ENCODE measurements at regions not wholly inside any gene's neighbourhood (a gene's known extent, or its start where the extent isn't known, plus 50 kb on each side); places are given as distances from the start of the nearest gene placed in this dataset.

DNA sequence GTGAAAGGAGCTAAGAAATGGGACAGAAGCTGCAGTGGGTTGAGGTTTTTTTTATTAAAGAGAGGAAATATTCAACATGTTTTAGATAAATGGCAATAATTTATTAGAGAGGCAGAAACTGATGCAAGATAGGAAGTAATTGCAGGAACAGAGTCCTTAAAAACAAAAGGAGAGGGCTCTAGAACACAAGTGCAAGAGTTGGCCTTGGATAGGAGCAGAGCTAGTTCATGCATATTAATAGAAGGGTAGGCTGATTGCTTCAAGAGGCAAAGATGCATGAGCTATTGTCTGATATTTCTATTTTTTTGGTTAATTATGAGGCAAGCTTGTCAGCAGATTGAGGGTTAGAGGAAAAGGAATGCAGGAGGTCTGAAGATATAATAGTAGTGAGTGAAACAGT, 91.0 kb upstream of the GPRIN3 start:
- TF ChIP-seq CTCF (IDR thresholded peaks at IDR 0.05; ENCODE audit: low read depth, low read length): no peak
- no peak for DNase-seq (ENCODE audit: extremely low read depth, low read depth)

DNA sequence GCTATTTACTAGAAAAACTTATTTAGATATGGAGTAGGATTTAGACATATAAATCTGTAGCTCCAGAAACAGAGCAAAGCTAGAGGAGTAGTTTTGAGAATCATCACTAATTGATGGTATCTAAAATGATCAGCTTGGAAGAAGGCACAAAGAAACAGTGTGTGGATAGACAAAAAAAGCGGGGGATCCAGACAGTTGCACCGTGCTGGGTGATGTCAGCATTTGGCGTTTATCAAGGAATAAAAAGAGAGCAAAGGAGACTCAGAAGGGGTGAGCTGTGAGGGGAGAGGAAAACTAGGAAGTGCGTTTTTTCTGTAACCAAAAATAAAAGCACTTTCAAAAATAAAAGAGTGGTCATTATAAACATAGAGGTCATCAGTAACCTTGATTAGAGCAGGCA, 90.5 kb upstream of the GPRIN3 start:
- TF ChIP-seq CTCF (IDR thresholded peaks at IDR 0.05; ENCODE audit: low read depth, low read length): no peak
- no peak for DNase-seq (ENCODE audit: extremely low read depth, low read depth)

DNA sequence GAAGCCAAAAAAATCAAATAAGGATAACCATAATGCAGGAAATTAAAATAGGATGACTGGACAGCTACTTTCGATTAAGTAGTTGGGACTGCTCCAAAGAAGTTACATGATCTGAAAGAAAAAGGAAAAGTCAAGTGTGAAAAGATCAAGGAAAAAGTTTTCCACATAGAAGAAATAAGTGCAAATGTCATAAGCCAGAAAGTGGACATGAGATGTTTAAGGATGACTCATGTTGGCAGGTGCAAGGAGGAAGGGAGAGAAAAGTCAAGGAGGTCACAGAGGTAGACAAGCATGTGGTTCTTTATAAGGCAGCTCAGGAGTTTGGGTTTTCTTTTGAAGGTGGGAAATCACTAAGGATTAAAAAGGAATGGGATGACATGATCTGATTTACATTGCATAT, 89.8 kb upstream of the GPRIN3 start:
- no peak for TF ChIP-seq CTCF (IDR thresholded peaks at IDR 0.05; ENCODE audit: low read depth, low read length)
- DNase-seq (ENCODE audit: extremely low read depth, low read depth): no peak

GRCh38 chr4:89382439-89382838, 74.8 kb upstream of the GPRIN3 start:
- TF ChIP-seq CTCF (IDR thresholded peaks at IDR 0.05; ENCODE audit: low read depth, low read length): no peak

GRCh38 chr4:89380980-89381379, 73.4 kb upstream of the GPRIN3 start:
- DNase-seq (ENCODE audit: extremely low read depth, low read depth): no peak
- TF ChIP-seq CTCF (IDR thresholded peaks at IDR 0.05; ENCODE audit: low read depth, low read length): no peak

More at GRCh38 chr4:89382439-89382838, 74.8 kb upstream of the GPRIN3 start:
- no peak for DNase-seq (ENCODE audit: extremely low read depth, low read depth)

DNA sequence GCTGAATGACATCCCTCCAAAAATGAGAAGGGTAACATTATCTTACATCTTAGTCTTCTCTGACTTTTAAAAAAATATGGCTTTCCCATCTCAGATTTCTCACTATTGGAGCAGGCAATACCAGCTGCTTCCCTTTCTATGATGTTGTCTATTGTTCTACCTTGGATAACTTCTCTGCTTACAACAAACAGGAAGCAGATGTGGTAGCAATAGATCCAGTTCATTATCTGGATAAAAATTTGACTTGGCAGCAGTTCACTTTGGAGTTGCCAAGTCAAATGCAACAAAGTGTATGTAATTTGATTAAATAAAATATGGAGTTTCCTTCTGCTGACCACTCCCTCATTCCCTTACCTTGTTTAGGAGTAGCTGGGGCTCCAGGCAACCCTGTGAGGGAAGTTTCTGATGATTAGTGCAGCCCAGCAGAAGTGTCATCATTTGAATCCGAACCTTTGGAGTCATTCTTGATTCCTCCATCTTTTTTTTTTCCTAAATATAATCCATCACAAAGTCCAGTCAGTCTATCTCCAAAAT, 72.0 kb upstream of the GPRIN3 start:
- no peak for TF ChIP-seq CTCF (IDR thresholded peaks at IDR 0.05; ENCODE audit: low read depth, low read length)
- DNase-seq (ENCODE audit: extremely low read depth, low read depth): no peak

DNA sequence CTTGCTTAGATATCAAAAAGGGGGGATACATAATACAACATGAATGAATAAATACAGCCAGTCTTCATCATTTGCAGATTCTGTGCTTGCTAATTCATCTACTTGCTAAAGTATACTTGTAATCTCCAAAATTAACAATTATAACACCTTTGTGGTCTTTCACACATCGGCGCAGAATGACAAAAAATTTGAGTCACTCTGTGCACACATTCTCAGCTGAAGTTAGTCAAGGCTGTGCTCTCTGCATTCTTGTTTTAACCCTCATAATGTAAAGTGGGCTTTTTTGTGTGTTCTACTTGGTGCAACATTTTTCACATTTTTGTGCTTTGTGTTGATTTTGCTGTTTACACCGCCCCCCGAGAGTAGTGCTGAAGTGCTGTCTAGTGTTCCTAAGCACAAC, 65.8 kb upstream of the GPRIN3 start:
- DNase-seq (ENCODE audit: extremely low read depth, low read depth): no peak

More for the DNA sequence above, 65.8 kb upstream of the GPRIN3 start:
- TF ChIP-seq CTCF (IDR thresholded peaks at IDR 0.05; ENCODE audit: low read depth, low read length): no peak
